GDM1 (cell line): ENCODE measurements at regions not wholly inside any gene's neighbourhood (a gene's known extent, or its start where the extent isn't known, plus 50 kb on each side); places are given as distances from the start of the nearest gene placed in this dataset.

ENCODE experiments used
- DNase-seq: peaks from one replicate; lab custom pipeline; 2025; lab: John Stamatoyannopoulos, UW

GRCh38 chr10:3016016-3016415, 51.3 kb upstream of the PFKP start:
- DNase-seq, result no peak

DNA sequence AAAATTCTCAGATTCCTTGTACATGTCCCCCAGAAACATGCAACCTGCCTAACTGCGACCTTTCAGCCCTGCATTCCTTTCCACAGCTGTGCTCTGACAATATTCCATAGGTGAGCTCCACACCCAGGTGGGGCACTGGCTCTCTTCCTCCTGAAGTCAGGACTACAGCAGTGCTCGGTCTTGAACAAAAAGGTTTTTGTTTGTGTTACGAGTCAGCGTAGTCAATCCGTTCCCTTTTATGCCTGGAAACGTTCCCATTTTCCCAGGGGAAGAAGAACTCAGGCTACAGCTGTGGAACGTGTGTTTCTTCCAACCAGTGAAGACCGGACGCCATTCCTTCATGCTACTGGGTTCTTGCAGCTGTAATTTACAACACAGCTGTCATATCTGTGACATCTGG, 52.4 kb upstream of the PFKP start:
- no peak for DNase-seq

DNA sequence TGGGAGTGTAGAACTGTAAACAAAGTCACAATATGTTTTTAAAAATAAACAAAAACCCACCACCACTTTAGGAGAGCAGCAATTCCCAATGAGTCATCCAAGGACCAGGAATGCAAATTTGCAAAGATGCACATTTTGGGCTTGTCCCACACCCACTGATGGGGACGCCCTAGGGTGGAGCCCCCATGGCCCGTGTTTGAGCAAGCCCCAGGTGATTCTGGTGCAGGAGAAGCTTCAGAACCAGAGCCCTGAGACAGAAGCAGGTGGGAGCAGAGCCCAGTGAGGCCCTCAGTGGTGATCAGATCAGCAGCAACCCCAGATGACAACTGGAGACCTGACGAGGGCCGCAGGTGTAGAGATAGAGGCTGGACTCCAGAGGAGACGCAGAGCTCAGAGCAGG, 55.1 kb upstream of the PFKP start:
- DNase-seq, result no peak

DNA sequence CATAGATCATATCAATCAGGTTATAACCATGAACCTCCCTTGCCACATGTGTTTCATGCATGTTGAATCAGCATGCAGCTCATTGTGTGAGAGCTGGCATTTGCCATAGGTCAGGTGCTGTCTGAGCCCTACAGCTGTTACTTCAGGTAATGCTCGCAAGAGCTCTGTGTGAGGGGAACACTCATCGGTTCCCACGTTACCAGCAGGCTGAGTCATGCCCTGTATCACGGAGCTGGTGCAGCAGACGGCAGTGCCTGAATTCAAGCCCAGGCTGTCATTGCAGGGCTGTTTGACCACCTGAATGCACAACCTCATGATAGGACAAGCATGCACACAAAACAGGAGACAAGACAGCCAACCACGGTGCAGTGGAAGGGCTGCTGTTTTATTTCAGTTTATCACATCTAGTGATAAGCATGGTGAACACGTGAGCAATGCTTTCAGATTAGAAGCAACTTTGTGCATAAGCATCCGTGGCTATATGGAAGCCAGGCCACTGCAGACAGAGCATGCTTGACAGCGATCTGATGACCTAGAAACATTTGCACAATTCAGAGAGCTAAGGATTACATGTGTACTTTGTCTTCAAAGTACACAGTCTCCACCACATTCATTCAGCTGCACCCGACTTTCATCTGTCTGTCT, 56.4 kb upstream of the PFKP start:
- DNase-seq, result no peak

DNA sequence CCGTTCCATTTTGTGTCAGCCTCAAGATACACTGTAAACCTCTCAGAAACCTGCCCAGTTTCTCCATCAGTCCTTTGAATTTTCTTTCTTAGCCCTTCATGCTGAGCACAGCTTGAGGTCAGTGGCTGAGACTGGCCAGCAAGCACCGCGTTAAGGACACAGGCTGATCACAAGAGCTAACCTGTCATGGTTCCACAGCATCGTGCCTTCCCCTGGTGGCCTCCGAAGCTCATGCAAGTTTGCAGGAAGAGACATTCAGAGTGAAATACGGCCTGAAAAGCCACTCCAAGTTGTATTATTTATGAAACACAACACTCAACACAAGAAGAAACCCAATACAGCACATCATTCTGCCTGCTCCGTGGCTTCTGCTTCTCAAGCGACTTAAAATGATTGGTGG, 57.0 kb upstream of the PFKP start:
- no peak for DNase-seq

DNA sequence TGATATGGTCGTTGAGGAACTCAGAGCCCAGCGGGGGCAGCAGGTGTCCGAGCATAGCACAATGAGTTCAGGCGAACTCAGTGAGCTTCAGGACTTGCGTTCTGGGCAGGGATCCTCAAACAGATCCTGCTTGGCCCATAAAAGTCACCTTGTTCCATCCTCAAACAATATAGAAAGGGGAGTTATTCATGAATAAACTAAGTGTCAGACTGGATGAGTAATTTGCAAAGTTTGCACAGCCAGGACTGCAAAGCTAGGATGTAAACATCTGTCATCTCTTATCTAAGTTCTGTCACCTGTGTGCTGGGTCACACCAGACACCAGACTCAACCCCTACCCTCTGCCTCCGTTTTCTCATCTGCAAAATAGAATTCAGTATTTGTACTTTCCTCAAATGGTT, 58.0 kb upstream of the PFKP start:
- no peak for DNase-seq

DNA sequence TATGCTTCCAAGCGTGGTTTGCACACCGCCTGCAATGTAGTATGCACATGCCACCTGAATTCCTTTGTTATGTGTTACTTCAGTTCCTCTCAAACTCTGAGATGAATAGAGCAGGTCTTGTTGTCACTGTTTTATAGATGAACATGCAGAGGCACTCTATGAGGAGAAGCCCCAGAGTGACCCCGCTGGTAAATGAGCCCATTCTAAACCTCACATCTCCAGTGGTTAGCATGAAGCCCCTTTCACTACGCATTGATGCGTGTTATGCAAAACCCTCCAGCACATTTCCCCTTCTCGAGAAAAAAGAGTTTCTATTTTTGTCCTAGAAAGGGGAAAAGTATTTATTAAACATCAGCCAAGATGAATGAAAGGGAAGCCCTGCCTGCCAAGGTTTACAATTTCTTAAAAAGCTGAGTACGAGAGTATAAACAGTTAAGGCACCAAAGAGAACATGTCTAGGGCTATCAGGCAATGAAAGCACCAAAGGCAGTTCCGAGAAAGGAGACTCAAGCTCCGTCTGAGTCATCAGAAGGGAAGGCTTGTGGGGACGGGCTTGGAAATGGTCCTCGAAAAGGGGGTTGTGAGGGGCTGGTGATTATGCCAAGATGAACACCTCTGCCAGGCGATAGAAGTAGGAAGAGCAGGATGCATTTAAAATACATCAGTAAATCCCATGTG, 58.7 kb upstream of the PFKP start:
- no peak for DNase-seq

DNA sequence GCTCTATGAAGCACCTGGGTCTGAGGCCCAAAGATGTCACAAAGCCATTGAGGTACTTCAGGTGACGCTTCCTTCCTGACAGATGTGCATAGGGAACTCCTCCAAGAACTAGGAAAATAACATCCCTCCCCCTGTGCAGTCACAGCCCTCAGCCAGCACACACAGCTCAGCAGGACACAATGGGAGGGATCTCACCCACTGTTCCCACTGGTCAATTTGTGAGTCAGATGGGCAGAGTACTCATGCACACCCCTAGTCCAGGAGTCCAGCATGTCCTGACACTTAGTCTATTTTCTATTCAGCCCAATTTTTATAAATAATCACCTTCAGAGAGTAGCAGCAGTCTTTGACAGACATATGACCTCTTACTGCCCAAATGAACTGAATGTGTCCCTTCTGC, 60.7 kb upstream of the PFKP start:
- no peak for DNase-seq

DNA sequence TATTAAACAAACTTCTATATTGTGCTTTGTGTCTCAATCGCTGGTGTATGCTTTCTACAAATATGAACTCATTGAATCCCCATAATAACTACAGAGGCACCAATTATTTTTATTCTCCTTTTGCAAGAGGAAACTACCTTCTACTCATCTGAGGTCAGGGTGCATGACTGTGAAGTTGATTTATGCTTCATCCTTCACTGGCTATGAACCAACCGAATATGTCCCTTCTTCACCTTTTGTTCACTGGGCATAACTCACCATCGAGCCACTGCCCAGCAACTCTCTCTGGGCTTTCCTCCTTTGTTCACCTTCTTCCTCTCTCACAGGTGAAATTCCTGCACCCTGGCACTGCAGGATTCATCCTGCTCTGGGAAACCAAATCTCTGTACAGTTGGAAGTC, 61.3 kb upstream of the PFKP start:
- DNase-seq, result no peak

GRCh38 chr10:3002304-3002703, 65.0 kb upstream of the PFKP start:
- no peak for DNase-seq

DNA sequence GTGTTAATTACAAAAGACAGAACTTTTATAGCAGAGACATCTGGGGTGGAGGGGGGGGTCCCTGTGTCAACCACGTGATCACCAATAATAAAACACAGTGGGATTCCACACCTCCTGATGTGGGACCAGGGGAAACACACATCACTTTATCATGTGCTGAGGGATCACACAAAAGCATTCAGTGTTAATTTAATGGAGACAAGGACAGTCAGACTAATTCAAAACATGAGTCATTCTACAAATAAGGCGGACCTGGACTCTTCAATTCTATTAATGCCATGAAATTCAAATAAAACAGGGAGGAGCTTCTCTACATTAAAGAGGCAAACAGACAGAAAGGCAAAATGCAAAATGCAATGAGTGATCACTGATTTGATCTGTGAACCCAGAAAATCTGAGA, 67.3 kb upstream of the PFKP start:
- DNase-seq, result no peak

DNA sequence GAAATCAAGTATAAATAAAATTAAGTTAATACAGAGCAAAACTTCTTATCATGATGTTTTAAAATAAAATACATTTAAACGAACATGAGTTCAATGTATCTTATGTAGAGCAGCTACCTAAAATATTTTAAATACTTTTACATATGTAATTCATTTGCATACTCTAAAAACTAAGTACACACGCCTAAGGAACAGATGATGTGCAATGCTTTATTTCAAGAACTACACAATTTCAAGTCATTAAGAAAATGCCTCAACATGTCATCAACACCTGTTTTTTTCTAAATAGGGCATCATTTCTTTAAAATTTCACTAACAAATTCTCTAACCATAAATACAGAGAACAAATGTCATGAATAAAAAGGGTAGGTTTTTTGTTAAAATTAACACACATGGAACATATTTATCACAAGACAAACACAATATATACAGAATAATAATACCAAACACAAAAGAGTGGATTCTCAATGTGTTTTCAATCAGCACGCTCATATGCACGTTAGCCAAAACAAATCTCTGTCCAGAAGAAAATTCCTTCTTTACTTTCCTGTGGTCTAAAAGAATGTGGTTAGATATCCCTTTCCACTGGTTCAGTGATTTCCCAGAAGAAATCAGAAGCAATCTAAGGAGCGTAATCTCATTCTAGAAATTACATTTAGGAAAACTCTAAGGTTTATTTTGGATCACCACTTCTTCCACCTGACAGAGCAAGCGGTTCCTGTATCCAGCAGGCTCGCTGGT, 73.0 kb upstream of the PFKP start:
- no peak for DNase-seq

DNA sequence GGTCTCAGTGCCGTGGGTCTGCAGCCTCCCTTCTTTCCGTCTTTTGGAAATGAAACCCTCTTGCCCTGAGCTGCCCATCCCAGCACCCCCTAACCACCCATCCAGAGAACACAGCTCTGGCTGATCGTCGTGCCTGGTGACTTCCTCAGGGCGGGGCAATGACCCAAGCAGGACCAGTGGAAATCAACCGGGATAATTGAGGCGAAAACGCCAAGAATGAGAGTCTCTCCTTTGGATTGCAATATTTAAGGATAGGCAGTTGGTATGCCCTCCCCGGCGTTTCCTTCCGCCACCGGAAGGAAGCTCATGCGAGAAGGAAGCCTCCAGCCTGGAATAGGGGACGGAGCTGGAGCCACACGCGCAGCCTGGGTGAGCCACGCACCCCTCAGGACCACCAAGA, 73.7 kb upstream of the PFKP start:
- no peak for DNase-seq

DNA sequence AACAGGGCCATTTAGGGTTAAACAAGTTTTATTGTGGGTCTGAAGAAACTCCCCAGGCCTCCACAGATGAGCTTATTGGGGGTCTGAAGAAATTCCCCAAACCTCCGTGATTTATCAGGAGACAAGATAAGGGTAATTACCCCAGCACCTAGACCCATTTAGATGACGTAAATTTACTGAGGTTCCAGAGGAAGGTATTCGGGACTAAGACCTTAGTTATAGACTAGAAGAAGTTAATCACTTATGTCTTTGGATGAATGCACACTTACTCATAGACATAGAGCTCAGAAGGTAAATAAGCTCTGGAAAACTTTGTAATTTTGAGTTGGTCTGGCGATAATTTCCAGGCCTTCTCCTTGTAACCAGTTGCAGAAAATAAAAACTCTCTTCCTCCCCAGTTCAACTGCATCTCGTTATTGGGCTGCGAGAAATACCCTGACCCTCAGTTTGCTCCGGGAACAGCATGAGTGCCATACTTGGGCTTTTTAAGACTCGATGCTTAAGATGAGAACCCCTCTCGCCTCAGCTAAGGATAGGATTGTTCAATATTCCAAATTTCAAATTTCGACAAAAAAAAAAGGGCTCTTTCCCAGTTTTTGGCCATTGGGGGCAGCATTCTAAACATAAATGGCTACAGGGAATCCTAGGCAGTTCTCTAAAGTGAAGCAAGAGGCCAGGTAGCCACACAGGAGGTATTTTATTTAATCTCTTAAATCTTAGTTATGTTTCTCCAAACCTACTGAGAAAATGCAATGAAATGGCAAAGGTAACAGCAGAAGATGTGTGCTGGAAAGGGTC, 74.7 kb upstream of the PFKP start:
- DNase-seq, result no peak

GRCh38 chr10:2990764-2991163, 76.6 kb upstream of the PFKP start:
- no peak for DNase-seq

DNA sequence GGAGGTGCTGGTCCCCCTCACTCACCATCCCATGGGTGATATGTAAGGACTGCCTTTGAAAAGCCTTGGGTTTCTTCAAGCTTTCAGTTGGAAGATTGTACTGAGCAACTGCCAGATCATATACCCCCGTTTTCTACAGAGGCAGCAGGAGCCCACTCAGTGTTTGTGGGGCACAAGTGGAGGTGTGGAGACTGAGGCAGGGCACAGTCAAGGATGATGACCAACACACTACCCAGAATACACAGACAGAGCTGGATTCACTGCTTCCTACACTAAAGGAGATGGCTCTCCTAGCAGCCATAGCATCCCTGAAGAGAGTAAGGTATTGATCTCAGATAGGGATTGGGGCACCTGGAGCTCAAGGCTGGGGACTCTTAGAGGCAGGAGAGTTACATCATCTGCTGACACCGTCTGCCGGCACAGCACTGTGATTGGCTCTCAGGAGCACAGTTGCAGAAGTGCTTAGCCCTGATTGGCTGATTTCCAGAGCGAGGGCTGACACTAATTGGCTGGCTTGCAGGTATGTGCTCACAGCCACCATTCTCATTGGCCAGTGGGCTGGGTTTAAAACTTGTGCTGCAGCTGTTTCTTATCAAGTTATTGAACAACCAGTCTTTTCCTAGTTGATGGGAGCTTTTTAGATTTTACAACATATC, 77.9 kb upstream of the PFKP start:
- no peak for DNase-seq

GRCh38 chr10:2987185-2987768, 80.1 kb upstream of the PFKP start:
- DNase-seq, result no peak

- no peak for DNase-seq
Observed at GRCh38 chr10:2986391-2986801, 81.0 kb upstream of the PFKP start.

DNA sequence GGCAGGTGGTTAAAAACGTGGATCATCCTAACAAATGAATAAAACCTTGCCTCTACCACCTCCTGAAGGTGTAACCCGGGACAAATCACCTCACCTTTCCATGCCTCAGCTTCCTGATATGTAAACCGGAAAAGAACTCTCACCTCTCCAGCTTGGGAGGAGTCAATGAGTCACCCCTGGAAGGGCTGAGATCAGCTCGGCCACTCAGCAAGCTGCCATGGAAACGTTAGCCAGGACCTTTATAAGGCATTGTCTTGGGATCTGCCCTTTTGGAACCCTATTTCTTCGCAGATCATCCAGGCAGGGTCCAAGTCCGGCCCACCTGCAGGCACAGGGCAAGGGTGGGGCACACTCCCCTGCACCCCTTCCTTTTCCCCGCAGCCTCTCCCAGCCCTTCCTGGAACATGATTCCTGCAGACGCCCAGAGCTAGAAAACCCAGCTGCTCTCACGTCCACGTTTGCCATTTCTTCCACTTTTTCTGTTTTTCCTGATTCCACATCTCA, 81.6 kb upstream of the PFKP start:
- no peak for DNase-seq

GRCh38 chr10:2984682-2985081, 82.7 kb upstream of the PFKP start:
- DNase-seq, result no peak

DNA sequence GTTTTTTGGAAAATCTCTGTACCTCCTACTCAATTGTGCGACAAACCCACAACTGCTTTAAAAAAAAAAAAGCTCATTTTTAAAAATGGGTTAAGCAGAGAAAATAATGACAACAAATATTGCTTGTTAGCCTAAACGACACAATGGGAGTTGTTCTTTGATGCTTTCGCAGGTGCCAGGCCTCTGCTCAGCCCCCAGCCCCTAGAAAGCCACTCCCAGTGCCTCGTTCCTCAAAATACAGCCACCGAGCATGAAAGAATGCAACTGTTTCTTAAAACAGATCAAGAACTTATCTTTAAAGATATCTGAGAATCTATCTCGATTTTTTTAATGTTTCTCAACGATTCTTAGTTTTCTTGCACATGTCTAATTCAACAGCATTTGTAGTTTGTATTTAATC, 85.2 kb upstream of the PFKP start:
- DNase-seq, result no peak
